ENCODE measurements at regions not wholly inside any gene's neighbourhood (a gene's known extent, or its start where the extent isn't known, plus 50 kb on each side); places are given as distances from the start of the nearest gene placed in this dataset.

DNA sequence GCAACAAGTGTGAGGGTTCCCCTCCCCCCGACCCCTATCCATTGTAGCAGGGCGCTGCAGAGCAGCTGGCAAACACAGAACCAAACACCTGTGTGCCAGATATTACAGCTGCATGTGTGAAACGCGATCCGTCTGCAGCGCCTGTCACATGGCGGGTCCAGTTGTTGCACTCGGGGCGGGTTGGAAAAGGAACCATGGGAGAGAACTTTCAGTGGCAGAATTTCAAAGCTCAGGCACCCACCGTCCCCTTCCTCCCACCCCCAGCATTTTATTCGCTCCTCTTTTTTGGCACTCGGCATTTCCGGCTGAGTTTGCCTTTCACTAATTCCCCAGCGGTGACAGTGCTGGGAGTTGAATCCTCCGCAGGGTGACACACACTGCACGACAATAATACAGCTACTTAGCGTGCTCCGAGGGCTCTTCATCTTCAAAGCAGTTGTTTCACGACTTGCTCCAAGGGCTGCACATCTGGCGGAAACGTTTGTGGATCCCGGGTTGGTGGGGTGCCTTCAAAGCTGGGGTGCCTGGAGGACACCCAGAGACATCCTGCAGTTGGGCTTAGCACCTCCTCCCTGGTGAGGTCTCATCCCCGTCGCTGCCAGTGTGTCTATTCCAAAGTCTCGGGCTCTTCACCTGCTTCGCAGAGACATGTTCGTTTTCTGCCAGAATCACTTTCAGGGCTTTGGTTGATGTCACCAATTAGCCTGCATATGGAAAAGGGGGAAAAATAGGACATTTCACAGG, 180.7 kb downstream of the ZBTB18 start (continued):
- no peak for TF ChIP-seq TSHZ2 (CRISPR knock-in tag; IDR thresholded peaks at IDR 0.05)
- TF ChIP-seq GLIS3 (CRISPR knock-in tag; IDR thresholded peaks at IDR 0.05): no peak
- TF ChIP-seq ARNTL (CRISPR knock-in tag; IDR thresholded peaks at IDR 0.05; ENCODE audit: borderline replicate concordance, low read depth): no peak
- TF ChIP-seq SNAI2 (CRISPR knock-in tag; IDR thresholded peaks at IDR 0.05): no peak
- no peak for TF ChIP-seq ZNF70 (CRISPR knock-in tag; IDR thresholded peaks at IDR 0.05)
- TF ChIP-seq ESRRG (CRISPR knock-in tag; IDR thresholded peaks at IDR 0.05): no peak
- TF ChIP-seq TOX (CRISPR knock-in tag; IDR thresholded peaks at IDR 0.05; ENCODE audit: borderline replicate concordance): no peak
- no peak for TF ChIP-seq ZFP3 (CRISPR knock-in tag; IDR thresholded peaks at IDR 0.05)
- no peak for TF ChIP-seq PPARA (CRISPR knock-in tag; IDR thresholded peaks at IDR 0.05; ENCODE audit: borderline replicate concordance)
- TF ChIP-seq ZC3H10 (CRISPR knock-in tag; IDR thresholded peaks at IDR 0.05): no peak
- no peak for TF ChIP-seq RARB (CRISPR knock-in tag; IDR thresholded peaks at IDR 0.05)

GRCh38 chr1:244234009-244234643, 183.0 kb downstream of the ZBTB18 start:
- no peak for TF ChIP-seq TOX (CRISPR knock-in tag; IDR thresholded peaks at IDR 0.05; ENCODE audit: borderline replicate concordance)
- ATAC-seq: no peak

DNA sequence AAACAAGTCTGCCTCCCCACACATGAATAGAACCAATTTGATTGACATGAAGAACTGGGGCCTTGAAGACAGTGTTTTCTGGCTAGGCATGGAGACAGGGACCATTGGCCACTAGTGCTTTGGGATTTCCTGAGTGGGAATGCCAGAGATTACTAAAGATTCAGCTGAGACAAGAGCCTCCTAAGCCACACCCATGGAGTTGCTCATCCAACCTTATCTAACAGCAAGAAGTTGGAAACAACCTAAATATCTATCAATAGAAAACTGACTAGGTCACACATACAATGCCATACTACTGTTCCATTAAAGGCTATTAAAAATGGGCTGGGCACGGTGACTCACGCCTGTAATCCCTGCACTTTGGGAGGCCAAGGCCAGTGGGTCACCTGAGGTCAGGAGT, 184.1 kb downstream of the ZBTB18 start:
- TF ChIP-seq PPARA (CRISPR knock-in tag; IDR thresholded peaks at IDR 0.05; ENCODE audit: borderline replicate concordance): no peak
- TF ChIP-seq ISL1 (CRISPR knock-in tag; IDR thresholded peaks at IDR 0.05): no peak
- TF ChIP-seq ZNF8 (CRISPR knock-in tag; IDR thresholded peaks at IDR 0.05): no peak
- no peak for TF ChIP-seq TSHZ2 (CRISPR knock-in tag; IDR thresholded peaks at IDR 0.05)
- no peak for TF ChIP-seq TCF4 (CRISPR knock-in tag; IDR thresholded peaks at IDR 0.05; ENCODE audit: borderline replicate concordance)
- TF ChIP-seq OSR1 (CRISPR knock-in tag; IDR thresholded peaks at IDR 0.05): no peak
- no peak for TF ChIP-seq CREB5 (CRISPR knock-in tag; IDR thresholded peaks at IDR 0.05; ENCODE audit: low read depth)
- TF ChIP-seq ZNF565 (CRISPR knock-in tag; conservative IDR thresholded peaks at IDR 0.05; ENCODE audit: low read depth): no peak
- no peak for TF ChIP-seq GLIS3 (CRISPR knock-in tag; IDR thresholded peaks at IDR 0.05)
- no peak for TF ChIP-seq RARB (CRISPR knock-in tag; IDR thresholded peaks at IDR 0.05)
- TF ChIP-seq CSDC2 (CRISPR knock-in tag; IDR thresholded peaks at IDR 0.05): no peak
- TF ChIP-seq ARNTL (CRISPR knock-in tag; IDR thresholded peaks at IDR 0.05; ENCODE audit: borderline replicate concordance, low read depth): no peak
- no peak for TF ChIP-seq ZFP30 (CRISPR knock-in tag; IDR thresholded peaks at IDR 0.05)
- TF ChIP-seq SNAI2 (CRISPR knock-in tag; IDR thresholded peaks at IDR 0.05): no peak
- no peak for TF ChIP-seq ZNF70 (CRISPR knock-in tag; IDR thresholded peaks at IDR 0.05)
- TF ChIP-seq ESRRG (CRISPR knock-in tag; IDR thresholded peaks at IDR 0.05): no peak
- TF ChIP-seq, protein P1, sequence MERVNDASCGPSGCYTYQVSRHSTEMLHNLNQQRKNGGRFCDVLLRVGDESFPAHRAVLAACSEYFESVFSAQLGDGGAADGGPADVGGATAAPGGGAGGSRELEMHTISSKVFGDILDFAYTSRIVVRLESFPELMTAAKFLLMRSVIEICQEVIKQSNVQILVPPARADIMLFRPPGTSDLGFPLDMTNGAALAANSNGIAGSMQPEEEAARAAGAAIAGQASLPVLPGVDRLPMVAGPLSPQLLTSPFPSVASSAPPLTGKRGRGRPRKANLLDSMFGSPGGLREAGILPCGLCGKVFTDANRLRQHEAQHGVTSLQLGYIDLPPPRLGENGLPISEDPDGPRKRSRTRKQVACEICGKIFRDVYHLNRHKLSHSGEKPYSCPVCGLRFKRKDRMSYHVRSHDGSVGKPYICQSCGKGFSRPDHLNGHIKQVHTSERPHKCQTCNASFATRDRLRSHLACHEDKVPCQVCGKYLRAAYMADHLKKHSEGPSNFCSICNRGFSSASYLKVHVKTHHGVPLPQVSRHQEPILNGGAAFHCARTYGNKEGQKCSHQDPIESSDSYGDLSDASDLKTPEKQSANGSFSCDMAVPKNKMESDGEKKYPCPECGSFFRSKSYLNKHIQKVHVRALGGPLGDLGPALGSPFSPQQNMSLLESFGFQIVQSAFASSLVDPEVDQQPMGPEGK (CRISPR knock-in tag; IDR thresholded peaks at IDR 0.05; ENCODE audit: borderline replicate concordance): no peak
- no peak for ATAC-seq

Measured in SK-N-SH treated with all-trans-retinoic acid at 6 μM for 48 hours (cell line).